CD14-positive monocyte (primary cell): ENCODE measurements at regions not wholly inside any gene's neighbourhood (a gene's known extent, or its start where the extent isn't known, plus 50 kb on each side); places are given as distances from the start of the nearest gene placed in this dataset.

Experiments used
- DNase-seq, 3 donors: peaks; one replicate each; pipeline ENCODE4 v3.0.0-alpha.2; 2011 to 2022
- H2AFZ ChIP-seq: 2 replicates; pipeline ENCODE4 v1.6.0; 2012; ENCODE audit warnings: mild to moderate bottlenecking, low read depth, low read length, inconsistent platforms; ENCODE audit not compliant: insufficient read depth, poor library complexity, severe bottlenecking
- H3K27ac ChIP-seq, 2 donors: 1 replicate in 1 of 2; 2 replicates in 1 of 2; pipeline ENCODE4 v1.5.1; 2012 to 2013; ENCODE audit warnings: low read length in 2 of 2, control low read depth in 1 of 2, inconsistent platforms in 1 of 2, low read depth in 1 of 2, mild to moderate bottlenecking in 1 of 2
- H3K27me3 ChIP-seq, 2 donors: one replicate each; pipeline versions ENCODE4 v1.6.0 to v1.6.1; 2011 to 2013; ENCODE audit warnings: low read length in 2 of 2; ENCODE audit not compliant: control insufficient read depth in 2 of 2, insufficient read depth in 2 of 2
- H3K36me3 ChIP-seq, 2 donors: replicated peaks in 1 of 2; 1 replicate in 1 of 2; 2 replicates in 1 of 2; pipeline versions ENCODE4 v1.5.1 to v1.6.1; 2012 to 2013; ENCODE audit warnings: low read length in 2 of 2, control low read depth in 1 of 2, inconsistent platforms in 1 of 2, mild to moderate bottlenecking in 1 of 2; ENCODE audit not compliant: insufficient read depth in 2 of 2, control insufficient read depth in 1 of 2
- H3K4me1 ChIP-seq, 2 donors: 1 replicate in 1 of 2; 2 replicates in 1 of 2; pipeline versions ENCODE4 v1.5.1 to v1.6.1; 2012 to 2013; ENCODE audit warnings: low read length in 2 of 2, control low read depth in 1 of 2, inconsistent platforms in 1 of 2, mild to moderate bottlenecking in 1 of 2, moderate library complexity in 1 of 2; ENCODE audit not compliant: insufficient read depth in 2 of 2, control insufficient read depth in 1 of 2
- H3K4me2 ChIP-seq: replicated peaks from 2 replicates; pipeline ENCODE3; 2012; ENCODE audit warnings: low read length, moderate library complexity, mild to moderate bottlenecking; ENCODE audit not compliant: poor library complexity, severe bottlenecking; ENCODE audit errors: extremely low read depth
- H3K4me3 ChIP-seq, 3 experiments: fragments of 200-600 bp in 1 of 3; sonication (generic) in 1 of 3; replicated peaks in 1 of 3; 1 replicate in 2 of 3; 2 replicates in 1 of 3; pipeline ENCODE4 v1.5.1; 2011 to 2013; ENCODE audit warnings: low read length in 3 of 3, mild to moderate bottlenecking in 3 of 3, control low read depth in 2 of 3, low read depth in 2 of 3, inconsistent platforms in 1 of 3, moderate library complexity in 1 of 3
- H3K79me2 ChIP-seq: 2 replicates; pipeline ENCODE4 v1.6.0; 2012; ENCODE audit warnings: mild to moderate bottlenecking, control low read depth, inconsistent platforms, low read length, moderate library complexity; ENCODE audit not compliant: insufficient read depth
- H3K9ac ChIP-seq: 2 replicates; pipeline ENCODE4 v1.6.0; 2017; ENCODE audit warnings: low read length, mild to moderate bottlenecking; ENCODE audit not compliant: insufficient read depth, poor library complexity, severe bottlenecking
- H3K9me3 ChIP-seq, 2 donors: replicated peaks in 1 of 2; 1 replicate in 1 of 2; 2 replicates in 1 of 2; pipeline versions ENCODE4 v1.5.1 to v1.6.1; 2012 to 2013; ENCODE audit warnings: low read length in 2 of 2, control low read depth in 1 of 2; ENCODE audit not compliant: control insufficient read depth in 1 of 2, insufficient read depth in 1 of 2
- H4K20me1 ChIP-seq: 2 replicates; pipeline ENCODE4 v1.6.0; 2012; ENCODE audit warnings: mild to moderate bottlenecking, low read length, control low read depth, moderate library complexity; ENCODE audit not compliant: insufficient read depth
- H3K27ac Mint-ChIP-seq, 7 donors: one replicate each; pipeline ENCODE4 v1.8.0; 2020; ENCODE audit warnings: mild to moderate bottlenecking in 7 of 7, mixed read lengths in 7 of 7, moderate library complexity in 6 of 7, inconsistent platforms in 2 of 7
- H3K27me3 Mint-ChIP-seq, 3 donors: one replicate each; pipeline ENCODE4 v1.8.0; 2021 to 2022; ENCODE audit warnings: low read depth in 3 of 3, mild to moderate bottlenecking in 3 of 3, mixed read lengths in 3 of 3, moderate library complexity in 3 of 3, inconsistent platforms in 1 of 3
- H3K36me3 Mint-ChIP-seq, 2 donors: one replicate each; pipeline ENCODE4 v1.8.0; 2020; ENCODE audit warnings: mixed read lengths in 2 of 2, inconsistent platforms in 1 of 2, mild to moderate bottlenecking in 1 of 2
- H3K4me1 Mint-ChIP-seq: one replicate; pipeline ENCODE4 v1.8.0; 2020; ENCODE audit warnings: mild to moderate bottlenecking, mixed read lengths
- H3K4me3 Mint-ChIP-seq, 2 donors: one replicate each; pipeline ENCODE4 v1.8.0; 2020; ENCODE audit warnings: mild to moderate bottlenecking in 2 of 2, mixed read lengths in 2 of 2, moderate library complexity in 1 of 2
- H3K9me3 Mint-ChIP-seq, 7 donors: one replicate each; pipeline ENCODE4 v1.8.0; 2020 to 2022; ENCODE audit warnings: mixed read lengths in 7 of 7, mild to moderate bottlenecking in 6 of 7, moderate library complexity in 6 of 7, inconsistent platforms in 2 of 7
- CTCF ChIP-seq: fragments of 200-600 bp; IDR thresholded peaks from one replicate; pipeline ENCODE4 v1.8.0; 2022; ENCODE audit warnings: antibody characterized with exemption, mild to moderate bottlenecking
- WGBS: methylation state at CpG from one replicate; pipeline ENCODE4 v1.1.5; 2013; ENCODE audit warnings: missing lambda C conversion rate; ENCODE audit not compliant: insufficient coverage; 5-methylcytosine and 5-hydroxymethylcytosine counted together
- intact Hi-C, 2 donors: fragments of 100-400 bp; cut with micrococcal nuclease; formaldehyde crosslinking; loops; one replicate each; pipeline versions ENCODE4 v1.15.0 to v1.15.1; 2023

GRCh38 chr1:193584731-193585239 lies 398.4 kb upstream of the B3GALT2 start:
- Mint-ChIP-seq H3K4me1 (peaks cover 14% of the 10 kb centered on the region), H3K36me3 (no peaks in the 10 kb centered on the region), H3K27me3 (peaks cover 0 to 2% (median 0%) of the 10 kb centered on the region in 3 donors), H3K4me3 (no peak overlapping the region), H3K9me3 (peaks cover 0 to 2% (median 0%) of the 10 kb centered on the region in 7 donors), H3K27ac (no peak overlapping the region)
- Histone ChIP-seq H2AFZ (no peak overlapping the region), H3K4me1 (peaks cover 8 to 10% of the 10 kb centered on the region in 2 donors), H3K36me3 (no peaks in the 10 kb centered on the region), H3K9ac (no peak overlapping the region), H3K79me2 (no peaks in the 10 kb centered on the region), H3K9me3 (no peaks in the 10 kb centered on the region), H4K20me1 (no peaks in the 10 kb centered on the region), H3K4me2 (no peak overlapping the region), H3K27ac (no peak overlapping the region), H3K4me3 (no peak overlapping the region), H3K27me3 (no peaks in the 10 kb centered on the region)
- no CpG with 5 or more reads among the region's 2 CpGs for WGBS
- no peak for TF ChIP-seq CTCF
- no peak for DNase-seq
- intact Hi-C loops = no loop called here

- Histone ChIP-seq H3K27ac (no peak overlapping the region), H3K36me3 (no peaks in the 10 kb centered on the region), H2AFZ (no peak overlapping the region), H3K4me2 (no peak overlapping the region), H3K79me2 (no peaks in the 10 kb centered on the region), H3K4me3 (no peak overlapping the region), H3K4me1 (no peaks in the 10 kb centered on the region), H3K9ac (no peak overlapping the region), H3K27me3 (no peaks in the 10 kb centered on the region), H3K9me3 (no peaks in the 10 kb centered on the region), H4K20me1 (no peaks in the 10 kb centered on the region)
- Mint-ChIP-seq H3K36me3 (no peaks in the 10 kb centered on the region), H3K4me3 (no peak overlapping the region), H3K9me3 (peaks cover 0 to 2% (median 0%) of the 10 kb centered on the region in 7 donors), H3K27me3 (peaks cover 0 to 4% (median 0%) of the 10 kb centered on the region in 3 donors), H3K4me1 (no peaks in the 10 kb centered on the region), H3K27ac (peak overlapping the region in 1 of 7 donors; percentile 27)
- intact Hi-C loops = no loop called here
- WGBS = 93% methylated on average over 3 of the region's 3 CpGs
- DNase-seq = no peak
- TF ChIP-seq CTCF = no peak
Observed at GRCh38 chr1:193581341-193581740, 394.9 kb upstream of the B3GALT2 start.
